ENCODE measurements at regions not wholly inside any gene's neighbourhood (a gene's known extent, or its start where the extent isn't known, plus 50 kb on each side); places are given as distances from the start of the nearest gene placed in this dataset.

GRCh38 chr4:11691236-11691635, 262.5 kb upstream of the HS3ST1 start:
- TF ChIP-seq, protein P1, sequence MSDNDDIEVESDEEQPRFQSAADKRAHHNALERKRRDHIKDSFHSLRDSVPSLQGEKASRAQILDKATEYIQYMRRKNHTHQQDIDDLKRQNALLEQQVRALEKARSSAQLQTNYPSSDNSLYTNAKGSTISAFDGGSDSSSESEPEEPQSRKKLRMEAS (IDR thresholded peaks at IDR 0.05; ENCODE audit: low read depth), result no peak
- TF ChIP-seq CTCF (IDR thresholded peaks at IDR 0.05) (no peak), POLR2AphosphoS5 (IDR thresholded peaks at IDR 0.05; ENCODE audit: low read depth, low read length) (no peak), SMC3 (IDR thresholded peaks at IDR 0.05; ENCODE audit: low read depth, low read length) (no peak), EP300 (IDR thresholded peaks at IDR 0.05; ENCODE audit: borderline replicate concordance in 1 of 2, low read depth in 1 of 2, low read length in 1 of 2) (no peak), RAD21 (IDR thresholded peaks at IDR 0.05; ENCODE audit: low read length) (no peak), NFIC (IDR thresholded peaks at IDR 0.05; ENCODE audit: borderline replicate concordance) (no peak), YY1 (IDR thresholded peaks at IDR 0.05; ENCODE audit: low read depth) (no peak), REST (IDR thresholded peaks at IDR 0.05; ENCODE audit: low read depth, low read length) (no peak), JUND (IDR thresholded peaks at IDR 0.05) (no peak)
- TF ChIP-seq, protein P2, sequence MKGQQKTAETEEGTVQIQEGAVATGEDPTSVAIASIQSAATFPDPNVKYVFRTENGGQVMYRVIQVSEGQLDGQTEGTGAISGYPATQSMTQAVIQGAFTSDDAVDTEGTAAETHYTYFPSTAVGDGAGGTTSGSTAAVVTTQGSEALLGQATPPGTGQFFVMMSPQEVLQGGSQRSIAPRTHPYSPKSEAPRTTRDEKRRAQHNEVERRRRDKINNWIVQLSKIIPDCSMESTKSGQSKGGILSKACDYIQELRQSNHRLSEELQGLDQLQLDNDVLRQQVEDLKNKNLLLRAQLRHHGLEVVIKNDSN (IDR thresholded peaks at IDR 0.05; ENCODE audit: borderline replicate concordance, low read depth), result no peak
- TF ChIP-seq, protein P3, sequence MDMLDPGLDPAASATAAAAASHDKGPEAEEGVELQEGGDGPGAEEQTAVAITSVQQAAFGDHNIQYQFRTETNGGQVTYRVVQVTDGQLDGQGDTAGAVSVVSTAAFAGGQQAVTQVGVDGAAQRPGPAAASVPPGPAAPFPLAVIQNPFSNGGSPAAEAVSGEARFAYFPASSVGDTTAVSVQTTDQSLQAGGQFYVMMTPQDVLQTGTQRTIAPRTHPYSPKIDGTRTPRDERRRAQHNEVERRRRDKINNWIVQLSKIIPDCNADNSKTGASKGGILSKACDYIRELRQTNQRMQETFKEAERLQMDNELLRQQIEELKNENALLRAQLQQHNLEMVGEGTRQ (IDR thresholded peaks at IDR 0.05; ENCODE audit: borderline replicate concordance, low read depth, low read length), result no peak
